SK-N-SH treated with all-trans-retinoic acid at 6 μM for 48 hours (cell line): ENCODE measurements at regions not wholly inside any gene's neighbourhood (a gene's known extent, or its start where the extent isn't known, plus 50 kb on each side); places are given as distances from the start of the nearest gene placed in this dataset.

Source experiments
- ATAC-seq: fragments of 200-7000 bp; cut with Tn5 transposase; 3 replicates; pipeline ENCODE4 v1.9.1; 2020; ENCODE audit warnings: mild to moderate bottlenecking, moderate library complexity
- ARNTL ChIP-seq: fragments of 450-650 bp; formaldehyde crosslinking; IDR thresholded peaks from 2 replicates; pipeline ENCODE4 v1.5.0; 2020; ENCODE audit warnings: low read depth, mild to moderate bottlenecking, moderate library complexity, borderline replicate concordance
- BACH2 ChIP-seq: fragments of 250-450 bp; sonication (Bioruptor Pico); IDR thresholded peaks from 2 replicates; pipeline ENCODE4 v1.9.0; 2021; ENCODE audit warnings: mild to moderate bottlenecking, borderline replicate concordance
- CREB5 ChIP-seq: fragments of 250-450 bp; sonication (Bioruptor Pico); IDR thresholded peaks from 2 replicates; pipeline ENCODE4 v1.5.1; 2020; ENCODE audit warnings: low read depth, mild to moderate bottlenecking, moderate library complexity
- CSDC2 ChIP-seq: fragments of 250-450 bp; sonication (Bioruptor Pico); IDR thresholded peaks from 2 replicates; pipeline ENCODE4 v1.5.0; 2020; ENCODE audit warnings: mild to moderate bottlenecking, moderate library complexity
- ESRRG ChIP-seq: fragments of 250-450 bp; sonication (Bioruptor Pico); IDR thresholded peaks from 2 replicates; pipeline ENCODE4 v1.6.1; 2021; ENCODE audit warnings: mild to moderate bottlenecking
- GLIS3 ChIP-seq: fragments of 250-450 bp; sonication (Bioruptor Pico); IDR thresholded peaks from 2 replicates; pipeline ENCODE4 v1.5.0; 2020; ENCODE audit warnings: mild to moderate bottlenecking, moderate library complexity
- ISL1 ChIP-seq: fragments of 250-450 bp; sonication (Bioruptor Pico); IDR thresholded peaks from 2 replicates; pipeline ENCODE4 v2.1.2; 2022; ENCODE audit warnings: mild to moderate bottlenecking, moderate library complexity
- OSR1 ChIP-seq: fragments of 250-450 bp; sonication (Bioruptor Pico); IDR thresholded peaks from 2 replicates; pipeline ENCODE4 v1.8.0; 2022; ENCODE audit warnings: moderate library complexity, mild to moderate bottlenecking, inconsistent platforms
- RARB ChIP-seq: fragments of 250-450 bp; sonication (Bioruptor Pico); IDR thresholded peaks from 2 replicates; pipeline ENCODE4 v1.8.0; 2021; ENCODE audit warnings: mild to moderate bottlenecking, moderate library complexity
- SNAI2 ChIP-seq: fragments of 250-450 bp; sonication (Bioruptor Pico); IDR thresholded peaks from 2 replicates; pipeline ENCODE4 v1.5.0; 2020; ENCODE audit warnings: mild to moderate bottlenecking, moderate library complexity
- TCF4 ChIP-seq: fragments of 250-450 bp; sonication (Bioruptor Pico); IDR thresholded peaks from 2 replicates; pipeline ENCODE4 v1.8.0; 2021; ENCODE audit warnings: mild to moderate bottlenecking, moderate library complexity, borderline replicate concordance
- TOX ChIP-seq: fragments of 250-450 bp; sonication (Bioruptor Pico); IDR thresholded peaks from 2 replicates; pipeline ENCODE4 v1.8.0; 2021; ENCODE audit warnings: mild to moderate bottlenecking, moderate library complexity, borderline replicate concordance
- TSHZ2 ChIP-seq: fragments of 250-450 bp; sonication (Bioruptor Pico); IDR thresholded peaks from 2 replicates; pipeline ENCODE4 v1.5.0; 2020; ENCODE audit warnings: mild to moderate bottlenecking, moderate library complexity
- ZC3H10 ChIP-seq: fragments of 250-450 bp; sonication (Bioruptor Pico); IDR thresholded peaks from 2 replicates; pipeline ENCODE4 v1.5.1; 2021; ENCODE audit warnings: mild to moderate bottlenecking, moderate library complexity
- ZFP3 ChIP-seq: fragments of 250-450 bp; sonication (Bioruptor Pico); IDR thresholded peaks from 2 replicates; pipeline ENCODE4 v1.5.0; 2020; ENCODE audit warnings: mild to moderate bottlenecking, moderate library complexity
- ZFP30 ChIP-seq: fragments of 450-650 bp; formaldehyde crosslinking; IDR thresholded peaks from 2 replicates; pipeline ENCODE4 v1.5.0; 2022; ENCODE audit warnings: mild to moderate bottlenecking, moderate library complexity
- ZNF565 ChIP-seq: fragments of 450-650 bp; formaldehyde crosslinking; conservative IDR thresholded peaks from 2 replicates; pipeline ENCODE4 v1.5.0; 2020; ENCODE audit warnings: low read depth, mild to moderate bottlenecking, moderate library complexity
- ZNF70 ChIP-seq: fragments of 450-650 bp; formaldehyde crosslinking; IDR thresholded peaks from 2 replicates; pipeline ENCODE4 v1.5.0; 2020; ENCODE audit warnings: mild to moderate bottlenecking, moderate library complexity
- ZNF8 ChIP-seq: fragments of 450-650 bp; formaldehyde crosslinking; IDR thresholded peaks from 2 replicates; pipeline ENCODE4 v1.5.0; 2020; ENCODE audit warnings: mild to moderate bottlenecking, moderate library complexity
- TF ChIP-seq, protein P1 (sequence below): fragments of 250-450 bp; sonication (Bioruptor Pico); IDR thresholded peaks from 2 replicates; pipeline ENCODE4 v1.5.1; 2021; ENCODE audit warnings: mild to moderate bottlenecking, moderate library complexity
- TF ChIP-seq, protein P2 (sequence below): fragments of 250-450 bp; sonication (Bioruptor Pico); IDR thresholded peaks from 2 replicates; pipeline ENCODE4 v1.8.0; 2021; ENCODE audit warnings: low read depth, mild to moderate bottlenecking, moderate library complexity, borderline replicate concordance
- TF ChIP-seq, protein P3 (sequence below): fragments of 250-450 bp; sonication (Bioruptor Pico); IDR thresholded peaks from 2 replicates; pipeline ENCODE4 v1.8.0; 2020; ENCODE audit warnings: mild to moderate bottlenecking, moderate library complexity, borderline replicate concordance

DNA sequence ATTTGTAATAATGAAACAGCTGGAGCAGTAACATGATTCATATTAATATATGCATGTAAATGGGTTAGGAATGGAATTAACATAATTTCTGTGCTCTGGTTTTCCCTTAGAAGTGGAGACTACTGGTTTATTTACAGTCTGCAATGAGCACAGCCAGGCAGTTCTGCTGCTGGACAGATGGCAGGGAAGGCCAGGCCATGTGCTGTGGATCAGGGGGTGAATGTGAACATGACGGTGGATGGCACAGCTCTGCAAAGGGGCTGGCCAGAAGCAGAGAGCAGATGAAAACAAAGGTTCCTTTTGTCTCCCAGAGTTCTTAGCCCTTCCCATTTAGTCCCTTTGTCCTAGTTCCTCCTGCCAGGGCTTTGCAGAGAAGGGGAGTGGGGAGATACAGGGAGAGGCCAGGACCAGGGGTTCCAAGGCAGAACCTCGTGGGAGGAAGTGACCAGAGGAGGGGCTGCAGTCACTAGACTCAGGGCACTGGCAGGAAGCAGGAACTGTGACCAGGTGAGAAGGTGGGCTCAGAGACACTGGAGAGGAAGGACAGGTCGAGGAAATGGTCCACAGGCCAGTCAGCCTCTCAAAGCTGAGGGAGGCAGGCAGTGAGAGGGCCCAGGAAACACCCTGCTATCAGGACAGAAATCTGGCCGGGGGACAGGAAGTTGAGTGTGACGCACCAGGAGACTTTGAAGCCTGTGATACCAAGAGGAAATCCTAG lies 112.9 kb upstream of the ATP8B1 start:
- peak; percentile 51; the same call in 1 of the 3 replicates for ATAC-seq
- peak; percentile 57; the same call in 1 of the 2 replicates for TF ChIP-seq TCF4 (CRISPR knock-in tag)
- no peak for TF ChIP-seq ISL1 (CRISPR knock-in tag)

GRCh38 chr18:57915248-57915647 lies 112.1 kb upstream of the ATP8B1 start:
- no peak for ATAC-seq
- TF ChIP-seq ZNF70: no peak
- no peak for TF ChIP-seq ESRRG (CRISPR knock-in tag)
- no peak for TF ChIP-seq SNAI2 (CRISPR knock-in tag)
- TF ChIP-seq OSR1 (CRISPR knock-in tag): no peak
- no peak for TF ChIP-seq TOX (CRISPR knock-in tag)
- TF ChIP-seq BACH2 (CRISPR knock-in tag): no peak
- TF ChIP-seq ARNTL: no peak
- no peak for TF ChIP-seq TCF4 (CRISPR knock-in tag)
- no peak for TF ChIP-seq ZC3H10
- TF ChIP-seq CSDC2 (CRISPR knock-in tag): no peak
- TF ChIP-seq, protein P1, sequence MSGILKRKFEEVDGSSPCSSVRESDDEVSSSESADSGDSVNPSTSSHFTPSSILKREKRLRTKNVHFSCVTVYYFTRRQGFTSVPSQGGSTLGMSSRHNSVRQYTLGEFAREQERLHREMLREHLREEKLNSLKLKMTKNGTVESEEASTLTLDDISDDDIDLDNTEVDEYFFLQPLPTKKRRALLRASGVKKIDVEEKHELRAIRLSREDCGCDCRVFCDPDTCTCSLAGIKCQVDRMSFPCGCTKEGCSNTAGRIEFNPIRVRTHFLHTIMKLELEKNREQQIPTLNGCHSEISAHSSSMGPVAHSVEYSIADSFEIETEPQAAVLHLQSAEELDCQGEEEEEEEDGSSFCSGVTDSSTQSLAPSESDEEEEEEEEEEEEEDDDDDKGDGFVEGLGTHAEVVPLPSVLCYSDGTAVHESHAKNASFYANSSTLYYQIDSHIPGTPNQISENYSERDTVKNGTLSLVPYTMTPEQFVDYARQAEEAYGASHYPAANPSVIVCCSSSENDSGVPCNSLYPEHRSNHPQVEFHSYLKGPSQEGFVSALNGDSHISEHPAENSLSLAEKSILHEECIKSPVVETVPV (CRISPR knock-in tag): no peak
- TF ChIP-seq ISL1 (CRISPR knock-in tag): no peak
- no peak for TF ChIP-seq TSHZ2
- no peak for TF ChIP-seq ZFP3 (CRISPR knock-in tag)
- no peak for TF ChIP-seq RARB
- no peak for TF ChIP-seq ZNF8 (CRISPR knock-in tag)
- TF ChIP-seq CREB5: no peak
- TF ChIP-seq, protein P2, sequence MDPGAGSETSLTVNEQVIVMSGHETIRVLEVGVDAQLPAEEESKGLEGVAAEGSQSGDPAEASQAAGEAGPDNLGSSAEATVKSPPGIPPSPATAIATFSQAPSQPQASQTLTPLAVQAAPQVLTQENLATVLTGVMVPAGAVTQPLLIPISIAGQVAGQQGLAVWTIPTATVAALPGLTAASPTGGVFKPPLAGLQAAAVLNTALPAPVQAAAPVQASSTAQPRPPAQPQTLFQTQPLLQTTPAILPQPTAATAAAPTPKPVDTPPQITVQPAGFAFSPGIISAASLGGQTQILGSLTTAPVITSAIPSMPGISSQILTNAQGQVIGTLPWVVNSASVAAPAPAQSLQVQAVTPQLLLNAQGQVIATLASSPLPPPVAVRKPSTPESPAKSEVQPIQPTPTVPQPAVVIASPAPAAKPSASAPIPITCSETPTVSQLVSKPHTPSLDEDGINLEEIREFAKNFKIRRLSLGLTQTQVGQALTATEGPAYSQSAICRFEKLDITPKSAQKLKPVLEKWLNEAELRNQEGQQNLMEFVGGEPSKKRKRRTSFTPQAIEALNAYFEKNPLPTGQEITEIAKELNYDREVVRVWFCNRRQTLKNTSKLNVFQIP (CRISPR knock-in tag): no peak
- TF ChIP-seq ZNF565 (CRISPR knock-in tag): no peak
- TF ChIP-seq, all 23 proteins: peak for 0

DNA sequence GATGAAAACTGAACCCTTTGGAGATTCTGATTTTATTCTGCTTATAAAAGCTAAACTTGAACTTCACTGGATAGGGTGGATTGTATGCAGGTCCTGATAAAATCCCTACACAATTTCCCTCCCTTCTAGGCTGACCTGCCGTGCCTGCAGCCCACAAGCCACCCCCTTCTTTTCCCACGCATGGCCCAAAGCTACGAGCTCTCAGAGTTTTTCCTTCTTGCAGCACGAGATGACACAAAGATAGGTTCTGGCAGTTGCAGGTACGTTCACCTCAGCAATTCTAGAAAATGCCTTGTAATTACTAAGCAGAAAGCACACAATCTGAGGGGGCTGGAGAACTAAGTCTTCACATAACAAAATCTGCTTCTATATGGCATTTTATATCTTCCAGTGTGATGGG lies 110.6 kb upstream of the ATP8B1 start:
- TF ChIP-seq ZNF70 (no peak), GLIS3 (CRISPR knock-in tag) (no peak), OSR1 (CRISPR knock-in tag) (no peak), SNAI2 (CRISPR knock-in tag) (no peak), ARNTL (no peak), ZFP30 (CRISPR knock-in tag) (no peak), TOX (CRISPR knock-in tag) (no peak), ZNF8 (CRISPR knock-in tag) (no peak)
- TF ChIP-seq, protein P3, sequence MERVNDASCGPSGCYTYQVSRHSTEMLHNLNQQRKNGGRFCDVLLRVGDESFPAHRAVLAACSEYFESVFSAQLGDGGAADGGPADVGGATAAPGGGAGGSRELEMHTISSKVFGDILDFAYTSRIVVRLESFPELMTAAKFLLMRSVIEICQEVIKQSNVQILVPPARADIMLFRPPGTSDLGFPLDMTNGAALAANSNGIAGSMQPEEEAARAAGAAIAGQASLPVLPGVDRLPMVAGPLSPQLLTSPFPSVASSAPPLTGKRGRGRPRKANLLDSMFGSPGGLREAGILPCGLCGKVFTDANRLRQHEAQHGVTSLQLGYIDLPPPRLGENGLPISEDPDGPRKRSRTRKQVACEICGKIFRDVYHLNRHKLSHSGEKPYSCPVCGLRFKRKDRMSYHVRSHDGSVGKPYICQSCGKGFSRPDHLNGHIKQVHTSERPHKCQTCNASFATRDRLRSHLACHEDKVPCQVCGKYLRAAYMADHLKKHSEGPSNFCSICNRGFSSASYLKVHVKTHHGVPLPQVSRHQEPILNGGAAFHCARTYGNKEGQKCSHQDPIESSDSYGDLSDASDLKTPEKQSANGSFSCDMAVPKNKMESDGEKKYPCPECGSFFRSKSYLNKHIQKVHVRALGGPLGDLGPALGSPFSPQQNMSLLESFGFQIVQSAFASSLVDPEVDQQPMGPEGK (CRISPR knock-in tag): no peak
- TF ChIP-seq, protein P2 (CRISPR knock-in tag): no peak
- ATAC-seq: no peak
